Fibroblast of lung (primary cell): ENCODE measurements at regions not wholly inside any gene's neighbourhood (a gene's known extent, or its start where the extent isn't known, plus 50 kb on each side); places are given as distances from the start of the nearest gene placed in this dataset.

ENCODE experiments used
- DNase-seq, 2 donors: peaks; one replicate each; pipeline versions ENCODE4 v3.0.0 to v3.0.0-alpha.2; 2010; ENCODE audit warnings: low read depth in 2 of 2
- H2AFZ ChIP-seq: 2 replicates; pipeline ENCODE4 v1.5.1; 2012; ENCODE audit warnings: low read length, control low read depth, inconsistent platforms
- H3K27ac ChIP-seq: 2 replicates; pipeline ENCODE4 v1.5.1; 2011; ENCODE audit warnings: low read length, control low read depth; ENCODE audit not compliant: insufficient read depth
- H3K27me3 ChIP-seq: 2 replicates; pipeline ENCODE4 v1.5.1; 2011; ENCODE audit warnings: mild to moderate bottlenecking, low read length; ENCODE audit not compliant: control insufficient read depth, insufficient read depth
- H3K36me3 ChIP-seq: 2 replicates; pipeline ENCODE4 v1.5.1; 2011; ENCODE audit warnings: low read length; ENCODE audit not compliant: control insufficient read depth, insufficient read depth
- H3K4me1 ChIP-seq: 2 replicates; pipeline ENCODE4 v1.5.1; 2011; ENCODE audit warnings: low read length; ENCODE audit not compliant: control insufficient read depth, insufficient read depth; ENCODE audit errors: extremely low read depth
- H3K4me2 ChIP-seq: 2 replicates; pipeline ENCODE4 v1.5.1; 2011; ENCODE audit warnings: low read length, control low read depth; ENCODE audit not compliant: insufficient read depth; ENCODE audit errors: extremely low read depth
- H3K4me3 ChIP-seq, 4 experiments: fragments of 200-600 bp in 1 of 4; sonication (generic) in 1 of 4; replicated peaks in 1 of 4; 2 replicates each; pipeline ENCODE4 v1.5.1; 2011 to 2016; ENCODE audit warnings: low read length in 4 of 4, low read depth in 3 of 4, mild to moderate bottlenecking in 3 of 4, control low read depth in 2 of 4, inconsistent platforms in 1 of 4, mixed read lengths in 1 of 4; ENCODE audit not compliant: insufficient read depth in 1 of 4; ENCODE audit errors: control extremely low read depth in 1 of 4
- H3K79me2 ChIP-seq: 2 replicates; pipeline ENCODE4 v1.5.1; 2012; ENCODE audit warnings: mild to moderate bottlenecking, low read length, inconsistent platforms; ENCODE audit not compliant: control insufficient read depth, insufficient read depth
- H3K9ac ChIP-seq: 2 replicates; pipeline ENCODE4 v1.5.1; 2011; ENCODE audit warnings: mild to moderate bottlenecking, low read length, control low read depth; ENCODE audit not compliant: insufficient read depth
- H3K9me3 ChIP-seq: 2 replicates; pipeline ENCODE4 v1.5.1; 2012; ENCODE audit warnings: low read depth, low read length; ENCODE audit not compliant: control insufficient read depth, insufficient read depth
- H4K20me1 ChIP-seq: 2 replicates; pipeline ENCODE4 v1.5.1; 2011; ENCODE audit warnings: low read length; ENCODE audit not compliant: control insufficient read depth, insufficient read depth; ENCODE audit errors: extremely low read depth
- CTCF ChIP-seq, 2 donors: IDR thresholded peaks in 1 of 2; conservative IDR thresholded peaks in 1 of 2; 1 replicate in 1 of 2; 2 replicates in 1 of 2; pipeline ENCODE4 v1.5.1; 2011 to 2012; ENCODE audit warnings: low read length in 2 of 2, control low read depth in 1 of 2, inconsistent platforms in 1 of 2, low read depth in 1 of 2, mild to moderate bottlenecking in 1 of 2
- EZH2 ChIP-seq: IDR thresholded peaks from 2 replicates; pipeline ENCODE4 v1.5.1; 2012; ENCODE audit warnings: low read length, control low read depth, mild to moderate bottlenecking; ENCODE audit errors: missing control alignments

GRCh38 chr5:166977911-166978422 lies 1313.5 kb upstream of the WWC1 start:
- H3K27me3 ChIP-seq, result no peaks in the 10 kb centered on the region
- TF ChIP-seq EZH2 (no peak), CTCF (conservative IDR thresholded peaks at IDR 0.05 in 1 of 2, IDR thresholded peaks at IDR 0.05 in 1 of 2; ENCODE audit: low read depth in 1 of 2, low read length in 2 of 2) (no peak)
- peak overlapping the region in 2 of 4 experiments; percentile 50 to 57 for H3K4me3 ChIP-seq
- H3K9ac ChIP-seq, result no peak overlapping the region
- H3K4me2 ChIP-seq, result no peak overlapping the region
- no peaks in the 10 kb centered on the region for H3K9me3 ChIP-seq
- H3K36me3 ChIP-seq, result no peaks in the 10 kb centered on the region
- no peak for DNase-seq
- H4K20me1 ChIP-seq, result no peaks in the 10 kb centered on the region
- no peaks in the 10 kb centered on the region for H3K4me1 ChIP-seq
- H3K79me2 ChIP-seq, result no peaks in the 10 kb centered on the region
- no peak overlapping the region for H3K27ac ChIP-seq
- peak overlapping the region; percentile 45 for H2AFZ ChIP-seq

GRCh38 chr5:166979307-166979895 lies 1312.0 kb upstream of the WWC1 start:
- peak overlapping the region; percentile 88 for H3K4me2 ChIP-seq

GRCh38 chr5:166980666-166981065 lies 1310.8 kb upstream of the WWC1 start:
- H3K27ac ChIP-seq, result no peak overlapping the region
- no peaks in the 10 kb centered on the region for H3K9me3 ChIP-seq
- H4K20me1 ChIP-seq, result no peaks in the 10 kb centered on the region
- no peak overlapping the region for H3K4me2 ChIP-seq
- H2AFZ ChIP-seq, result no peak overlapping the region
- H3K27me3 ChIP-seq, result no peaks in the 10 kb centered on the region
- H3K4me1 ChIP-seq, result no peaks in the 10 kb centered on the region
- no peak overlapping the region for H3K9ac ChIP-seq
- DNase-seq, result peak in 1 of 2 donors; percentile 55
- peak overlapping the region in 1 of 4 experiments; percentile 69 for H3K4me3 ChIP-seq
- TF ChIP-seq EZH2 (no peak), CTCF (conservative IDR thresholded peaks at IDR 0.05 in 1 of 2, IDR thresholded peaks at IDR 0.05 in 1 of 2; ENCODE audit: low read depth in 1 of 2, low read length in 2 of 2) (no peak)
- H3K36me3 ChIP-seq, result no peaks in the 10 kb centered on the region
- H3K79me2 ChIP-seq, result no peaks in the 10 kb centered on the region

More at GRCh38 chr5:166979307-166979895, 1312.0 kb upstream of the WWC1 start:
- peak overlapping the region; percentile 7 for H2AFZ ChIP-seq
- TF ChIP-seq CTCF (conservative IDR thresholded peaks at IDR 0.05 in 1 of 2, IDR thresholded peaks at IDR 0.05 in 1 of 2; ENCODE audit: low read depth in 1 of 2, low read length in 2 of 2) (no peak), EZH2 (no peak)
- peak; percentile 2 to 33 for DNase-seq
- H4K20me1 ChIP-seq, result no peaks in the 10 kb centered on the region
- H3K9ac ChIP-seq, result no peak overlapping the region
- no peak overlapping the region for H3K27ac ChIP-seq
- no peaks in the 10 kb centered on the region for H3K36me3 ChIP-seq
- H3K4me1 ChIP-seq, result no peaks in the 10 kb centered on the region
- H3K27me3 ChIP-seq, result no peaks in the 10 kb centered on the region
- peak overlapping the region; percentile 43 to 69 (median 48) for H3K4me3 ChIP-seq
- H3K9me3 ChIP-seq, result no peaks in the 10 kb centered on the region
- H3K79me2 ChIP-seq, result no peaks in the 10 kb centered on the region
